OCI-LY3 (cell line): ENCODE measurements at regions not wholly inside any gene's neighbourhood (a gene's known extent, or its start where the extent isn't known, plus 50 kb on each side); places are given as distances from the start of the nearest gene placed in this dataset.
"Not testable (repeated sequence)": the region's sequence is repeated elsewhere in the genome, so short reads cannot be mapped to it uniquely, and the experiment has no call there.

Experiments used
- H2AFZ ChIP-seq: fragments of 200-600, 300-600 bp; shearing (Covaris generic); 2 replicates; pipeline ENCODE4 v1.6.0; 2014; ENCODE audit warnings: antibody characterized with exemption, low read depth, low read length
- H3K27ac ChIP-seq: fragments of 200-600, 300-600 bp; sonication (generic); 2 replicates; pipeline ENCODE4 v1.5.1; 2014; ENCODE audit warnings: mild to moderate bottlenecking, low read length, moderate library complexity, mixed read lengths
- H3K27me3 ChIP-seq: fragments of 200-600, 300-600 bp; sonication (generic); 2 replicates; pipeline ENCODE4 v1.6.1; 2014; ENCODE audit warnings: low read depth, low read length, mixed read lengths
- H3K36me3 ChIP-seq: fragments of 200-600, 300-600 bp; sonication (generic); replicated peaks from 2 replicates; pipeline ENCODE3; 2014; ENCODE audit warnings: low read depth, low read length, mixed read lengths
- H3K4me1 ChIP-seq: fragments of 300-600, 200-600 bp; sonication (generic); 2 replicates; pipeline ENCODE4 v1.6.1; 2014; ENCODE audit warnings: low read length, mixed read lengths
- H3K4me2 ChIP-seq: fragments of 200-600, 300-600 bp; sonication (generic); 2 replicates; pipeline ENCODE4 v1.6.1; 2014; ENCODE audit warnings: low read length, mixed read lengths
- H3K4me3 ChIP-seq: fragments of 300-600, 200-600 bp; sonication (generic); 2 replicates; pipeline ENCODE4 v1.5.1; 2014; ENCODE audit warnings: antibody characterized with exemption, mild to moderate bottlenecking, low read length, moderate library complexity
- H3K79me2 ChIP-seq: fragments of 300-600, 200-600 bp; shearing (Covaris generic); 2 replicates; pipeline ENCODE4 v1.6.1; 2014; ENCODE audit warnings: mild to moderate bottlenecking, low read length, mixed read lengths
- H3K9ac ChIP-seq: fragments of 300-600, 200-600 bp; shearing (Covaris generic); 2 replicates; pipeline ENCODE4 v1.6.0; 2014; ENCODE audit warnings: mild to moderate bottlenecking, low read length, moderate library complexity
- H3K9me3 ChIP-seq: fragments of 200-600, 300-600 bp; shearing (Covaris generic); 2 replicates; pipeline ENCODE4 v1.6.1; 2014; ENCODE audit warnings: low read length, mixed read lengths; ENCODE audit not compliant: insufficient read depth
- H4K20me1 ChIP-seq: fragments of 200-600, 300-600 bp; sonication (generic); 2 replicates; pipeline ENCODE4 v1.6.1; 2016; ENCODE audit warnings: low read length, mixed read lengths; ENCODE audit not compliant: insufficient read depth
- CTCF ChIP-seq: fragments of 200-600, 300-600 bp; sonication (generic); IDR thresholded peaks from 2 replicates; pipeline ENCODE4 v1.5.1; 2014; ENCODE audit warnings: antibody characterized with exemption, low read length, low read depth
- EZH2phosphoT487 ChIP-seq: fragments of 200-600 bp; shearing (Covaris generic); IDR thresholded peaks from 2 replicates; pipeline ENCODE4 v1.6.1; 2018; ENCODE audit warnings: antibody characterized with exemption, mixed run types, low read depth

DNA sequence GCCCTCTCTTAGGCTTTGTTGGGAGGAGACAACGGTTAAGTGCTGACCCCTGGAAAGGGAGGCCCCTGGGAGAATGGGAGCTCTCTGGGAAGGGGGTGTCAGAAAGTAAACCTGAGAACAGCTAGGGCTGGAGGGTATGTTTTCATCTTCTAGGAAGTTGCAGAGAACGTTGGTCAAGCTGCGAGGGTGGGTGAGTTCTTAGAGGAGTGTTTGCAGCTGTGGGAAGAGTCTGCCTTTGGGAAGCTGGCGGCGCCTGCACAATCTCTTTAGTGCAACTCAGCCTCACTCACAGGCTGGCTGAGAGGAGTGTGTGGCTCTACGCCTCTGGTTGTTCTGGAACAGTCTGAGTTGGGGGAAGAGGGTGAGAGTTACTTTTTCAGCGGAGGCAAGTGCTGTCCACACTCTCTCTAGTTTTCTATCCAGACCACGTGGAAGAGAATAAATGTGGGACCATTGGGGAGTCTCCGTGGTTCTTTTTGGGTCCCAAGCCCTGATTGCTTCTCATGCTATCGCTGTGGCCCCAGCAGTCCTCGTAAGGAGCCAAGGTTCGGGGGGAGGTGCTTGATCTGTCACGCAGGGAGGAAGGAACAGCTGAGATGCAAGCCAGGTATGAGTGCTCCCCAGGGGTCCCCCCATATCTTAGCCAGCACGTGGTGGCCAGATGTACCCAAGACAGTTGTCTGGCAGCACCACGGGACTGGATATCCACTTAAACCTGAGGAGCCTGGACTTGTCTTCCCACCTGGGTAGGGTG is 237.2 kb downstream of the BUB3 start:
- H3K27me3 ChIP-seq: no peaks in the 10 kb centered on the region
- peak overlapping the region; percentile 99 for H3K27ac ChIP-seq
- no peaks in the 10 kb centered on the region for H3K79me2 ChIP-seq
- no peak overlapping the region for H2AFZ ChIP-seq
- H3K9me3 ChIP-seq: peaks cover 21% of the 10 kb centered on the region
- H3K9ac ChIP-seq: peak overlapping the region; percentile 100
- H3K4me2 ChIP-seq: peak overlapping the region; percentile 97
- TF ChIP-seq CTCF (no peak), EZH2phosphoT487 (no peak)
- no peaks in the 10 kb centered on the region for H4K20me1 ChIP-seq
- peaks cover 34% of the 10 kb centered on the region for H3K36me3 ChIP-seq
- H3K4me3 ChIP-seq: peak overlapping the region; percentile 70
- peaks cover 77% of the 10 kb centered on the region for H3K4me1 ChIP-seq

DNA sequence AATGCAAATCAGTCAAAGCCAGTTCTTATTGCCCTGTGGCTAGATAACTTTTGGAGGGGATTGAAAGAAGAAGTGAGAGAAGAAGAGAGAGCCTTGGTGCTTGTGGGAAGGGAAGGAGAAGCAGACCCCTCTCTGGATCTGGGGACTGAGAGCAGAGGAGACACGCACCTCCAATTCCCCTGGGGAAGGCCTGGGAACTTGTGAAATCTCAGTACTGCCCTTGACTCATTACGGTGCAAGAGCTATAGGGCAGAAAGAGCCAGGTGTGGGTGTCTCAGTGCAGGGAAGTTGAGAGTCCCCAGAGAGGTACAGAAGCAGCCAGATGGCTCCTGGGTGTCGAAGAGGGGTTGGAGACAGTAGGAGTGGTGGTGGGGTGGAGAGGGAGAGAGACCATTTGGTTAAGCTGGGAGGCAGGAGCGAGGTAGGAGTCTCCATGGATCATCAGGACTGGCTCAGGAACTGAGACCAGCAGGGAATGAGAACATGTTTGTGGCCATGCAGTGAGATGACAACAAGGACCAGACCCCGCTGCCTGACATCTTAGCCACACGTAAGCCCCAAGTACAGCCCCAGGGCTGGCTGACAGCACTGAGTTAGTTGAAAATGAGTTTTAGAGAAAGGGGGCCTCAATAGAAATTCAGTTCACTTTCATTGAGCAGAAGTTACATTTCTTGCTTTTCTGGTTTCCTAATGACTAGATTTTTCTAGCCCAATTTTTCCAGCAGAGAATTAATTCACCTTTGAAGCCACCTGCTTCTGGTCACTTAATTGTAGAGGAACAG is 238.2 kb downstream of the BUB3 start:
- Histone ChIP-seq H3K27me3 (no peaks in the 10 kb centered on the region), H3K79me2 (no peaks in the 10 kb centered on the region), H3K4me2 (peak overlapping the region; percentile 97), H3K9ac (peak overlapping the region; percentile 100), H4K20me1 (no peaks in the 10 kb centered on the region), H3K9me3 (peaks cover 15% of the 10 kb centered on the region), H3K4me1 (peaks cover 86% of the 10 kb centered on the region), H3K27ac (peak overlapping the region; percentile 99), H3K36me3 (peaks cover 30% of the 10 kb centered on the region), H2AFZ (no peak overlapping the region), H3K4me3 (peak overlapping the region; percentile 70)
- TF ChIP-seq EZH2phosphoT487 (no peak), CTCF (no peak)

- H3K9ac ChIP-seq: peak overlapping the region; percentile 100
- no peaks in the 10 kb centered on the region for H3K27me3 ChIP-seq
- H3K9me3 ChIP-seq: peaks cover 15% of the 10 kb centered on the region
- no peak overlapping the region for H2AFZ ChIP-seq
- H3K36me3 ChIP-seq: peaks cover 30% of the 10 kb centered on the region
- peaks cover 93% of the 10 kb centered on the region for H3K4me1 ChIP-seq
- H3K79me2 ChIP-seq: no peaks in the 10 kb centered on the region
- H4K20me1 ChIP-seq: no peaks in the 10 kb centered on the region
- H3K27ac ChIP-seq: peak overlapping the region; percentile 99
- peak overlapping the region; percentile 70 for H3K4me3 ChIP-seq
- no peak for TF ChIP-seq EZH2phosphoT487
- no peak for TF ChIP-seq CTCF
- H3K4me2 ChIP-seq: peak overlapping the region; percentile 97
These were observed 239.0 kb downstream of the BUB3 start for GRCh38 chr10:123393170-123393569.

DNA sequence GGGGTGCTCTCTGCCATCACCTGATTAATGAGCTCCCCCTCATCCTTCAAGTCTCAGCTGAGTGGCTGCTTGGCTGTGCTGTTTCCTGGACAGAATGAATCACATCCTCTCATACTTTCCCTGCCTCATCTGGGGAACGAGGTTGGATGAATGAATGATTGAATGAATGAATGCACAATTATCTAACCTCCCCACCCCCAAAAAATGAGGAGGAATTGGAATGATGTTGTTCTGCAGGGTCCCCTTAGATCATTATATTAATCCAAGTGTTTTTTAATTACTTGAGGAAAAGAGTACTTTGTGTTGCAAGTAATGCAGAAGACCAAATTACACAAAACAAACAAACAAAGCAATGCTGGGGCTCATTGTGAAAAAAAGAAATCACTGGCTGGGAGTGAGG is 240.2 kb downstream of the BUB3 start:
- TF ChIP-seq CTCF (no peak), EZH2phosphoT487 (no peak)
- H4K20me1 ChIP-seq: no peaks in the 10 kb centered on the region
- H3K4me2 ChIP-seq: peak overlapping the region; percentile 97; the same call in 1 of the 2 replicates

GRCh38 chr10:123395234-123395633 is 241.0 kb downstream of the BUB3 start:
- not testable (repeated sequence) for H3K79me2 ChIP-seq, H3K27me3 ChIP-seq, H4K20me1 ChIP-seq, H3K9me3 ChIP-seq, H3K4me3 ChIP-seq, H3K4me2 ChIP-seq, H2AFZ ChIP-seq
- Histone ChIP-seq H3K4me1 (peaks cover 94% of the 10 kb centered on the region), H3K27ac (peak overlapping the region; percentile 99), H3K36me3 (peaks cover 23% of the 10 kb centered on the region), H3K9ac (peak overlapping the region; percentile 31; the same call in 1 of the 2 replicates)

More for the DNA sequence above, 240.2 kb downstream of the BUB3 start:
- Histone ChIP-seq H3K4me3 (no peak overlapping the region), H3K27ac (peak overlapping the region; percentile 99), H3K9me3 (peaks cover 7% of the 10 kb centered on the region; the same call in 1 of the 2 replicates), H3K27me3 (no peaks in the 10 kb centered on the region), H3K79me2 (no peaks in the 10 kb centered on the region), H3K4me1 (peaks cover 94% of the 10 kb centered on the region), H3K9ac (peak overlapping the region; percentile 100), H2AFZ (no peak overlapping the region), H3K36me3 (peaks cover 23% of the 10 kb centered on the region)
